ENCODE measurements at regions not wholly inside any gene's neighbourhood (a gene's known extent, or its start where the extent isn't known, plus 50 kb on each side); places are given as distances from the start of the nearest gene placed in this dataset.
"Not testable (repeated sequence)": the region's sequence is repeated elsewhere in the genome, so short reads cannot be mapped to it uniquely, and the experiment has no call there.

GRCh38 chr22:22364207-22364606, 119.6 kb downstream of the VPREB1 start:
- H3K27me3 ChIP-seq: peaks cover 5 to 7% (median 6%) of the 10 kb centered on the region in 3 donors
- no peak for TF ChIP-seq CTCF (IDR thresholded peaks at IDR 0.05 in 4 of 5, conservative IDR thresholded peaks at IDR 0.05 in 1 of 5)
- TF ChIP-seq POLR2A (IDR thresholded peaks at IDR 0.05): no peak
- in situ Hi-C loops (cut with MboI; ENCODE audit: low sequenced_read_pairs in 4 of 4): no loop called here
- no peak for DNase-seq
- ATAC-seq: no peak
- H3K4me1 ChIP-seq: no peaks in the 10 kb centered on the region
- no peaks in the 10 kb centered on the region for H3K36me3 ChIP-seq
- intact Hi-C loops (cut with DNase I; ENCODE audit: low total_unique reads): no loop called here
- no peak overlapping the region for H3K27ac ChIP-seq
- H3K9me3 ChIP-seq: no peaks in the 10 kb centered on the region
- H3K4me3 ChIP-seq: no peak overlapping the region

- Histone ChIP-seq H3K27ac (no peak overlapping the region), H3K4me3 (no peak overlapping the region), H3K36me3 (no peaks in the 10 kb centered on the region), H3K4me1 (no peaks in the 10 kb centered on the region), H3K9me3 (no peaks in the 10 kb centered on the region), H3K27me3 (peaks cover 0 to 6% (median 0%) of the 10 kb centered on the region in 3 donors)
- in situ Hi-C loops (cut with MboI; ENCODE audit: low sequenced_read_pairs in 4 of 4): no loop called here
- intact Hi-C loops (cut with DNase I; ENCODE audit: low total_unique reads): no loop called here
- no peak for ATAC-seq
- no peak for TF ChIP-seq POLR2A (IDR thresholded peaks at IDR 0.05)
- TF ChIP-seq CTCF (IDR thresholded peaks at IDR 0.05 in 4 of 5, conservative IDR thresholded peaks at IDR 0.05 in 1 of 5): no peak
- no peak for DNase-seq
Measured at GRCh38 chr22:22366537-22366936, 122.0 kb downstream of the VPREB1 start.

- no peak for ATAC-seq
- no peaks in the 10 kb centered on the region for H3K36me3 ChIP-seq
- in situ Hi-C loops (cut with MboI; ENCODE audit: low sequenced_read_pairs in 4 of 4): no loop called here
- H3K27me3 ChIP-seq: peaks cover 0 to 3% (median 0%) of the 10 kb centered on the region in 3 donors
- no peak for DNase-seq
- H3K27ac ChIP-seq: no peak overlapping the region
- H3K9me3 ChIP-seq: no peaks in the 10 kb centered on the region
- H3K4me3 ChIP-seq: no peak overlapping the region
- TF ChIP-seq CTCF (IDR thresholded peaks at IDR 0.05 in 4 of 5, conservative IDR thresholded peaks at IDR 0.05 in 1 of 5): no peak
- TF ChIP-seq POLR2A (IDR thresholded peaks at IDR 0.05): no peak
- no peaks in the 10 kb centered on the region for H3K4me1 ChIP-seq
- intact Hi-C loops (cut with DNase I; ENCODE audit: low total_unique reads): no loop called here
Measured at GRCh38 chr22:22368516-22368915, 123.9 kb downstream of the VPREB1 start.

- ATAC-seq; intact Hi-C loops (cut with DNase I; ENCODE audit: low total_unique reads); H3K27me3 ChIP-seq; H3K36me3 ChIP-seq; H3K4me3 ChIP-seq; H3K4me1 ChIP-seq; DNase-seq; in situ Hi-C loops (cut with MboI; ENCODE audit: low sequenced_read_pairs in 4 of 4); H3K27ac ChIP-seq; H3K9me3 ChIP-seq: not testable (repeated sequence)
Measured at GRCh38 chr22:22369219-22369963, 124.8 kb downstream of the VPREB1 start.

GRCh38 chr22:22369964-22370270, 125.3 kb downstream of the VPREB1 start:
- in situ Hi-C loops (cut with MboI; ENCODE audit: low sequenced_read_pairs in 4 of 4) (no loop called here), intact Hi-C loops (cut with DNase I; ENCODE audit: low total_unique reads) (no loop called here)
- TF ChIP-seq CTCF (IDR thresholded peaks at IDR 0.05 in 4 of 5, conservative IDR thresholded peaks at IDR 0.05 in 1 of 5) (no peak), POLR2A (IDR thresholded peaks at IDR 0.05) (no peak)
- Histone ChIP-seq H3K9me3 (no peaks in the 10 kb centered on the region), H3K4me1 (no peaks in the 10 kb centered on the region), H3K4me3 (no peak overlapping the region), H3K27ac (no peak overlapping the region), H3K27me3 (peaks cover 0 to 3% (median 0%) of the 10 kb centered on the region in 3 donors), H3K36me3 (no peaks in the 10 kb centered on the region)
- no peak for ATAC-seq
- no peak for DNase-seq

Measured in gastrocnemius medialis (tissue), 4 donors.